ENCODE measurements at regions not wholly inside any gene's neighbourhood (a gene's known extent, or its start where the extent isn't known, plus 50 kb on each side); places are given as distances from the start of the nearest gene placed in this dataset.
"Not testable (repeated sequence)": the region's sequence is repeated elsewhere in the genome, so short reads cannot be mapped to it uniquely, and the experiment has no call there.

GRCh38 chr15:20783598-20784184, 82.4 kb downstream of the POTEB2 start:
- not testable (repeated sequence) for TF ChIP-seq EZH2 (IDR thresholded peaks at IDR 0.05; ENCODE audit: borderline replicate concordance, low read depth, low read length, severe bottlenecking); CTCF (IDR thresholded peaks at IDR 0.05; ENCODE audit: borderline replicate concordance, extremely low read depth, low read length, poor library complexity, severe bottlenecking)

Data from DND-41 (cell line).